ENCODE measurements at regions not wholly inside any gene's neighbourhood (a gene's known extent, or its start where the extent isn't known, plus 50 kb on each side); places are given as distances from the start of the nearest gene placed in this dataset.
"Not testable (repeated sequence)": the region's sequence is repeated elsewhere in the genome, so short reads cannot be mapped to it uniquely, and the experiment has no call there.

- no peak for DNase-seq
Measured at GRCh38 chr13:97520061-97520460, 86.1 kb downstream of the RAP2A start.

- DNase-seq: no peak
Measured at GRCh38 chr13:97520866-97521265, 86.9 kb downstream of the RAP2A start.

GRCh38 chr13:97521726-97522125 is 87.8 kb downstream of the RAP2A start:
- no peak for DNase-seq

- no peak for DNase-seq
Measured at GRCh38 chr13:97522243-97522642, 88.3 kb downstream of the RAP2A start.

- DNase-seq: no peak
Measured at GRCh38 chr13:97526556-97526955, 92.6 kb downstream of the RAP2A start.

GRCh38 chr13:97528518-97528917 is 94.5 kb downstream of the RAP2A start:
- DNase-seq: no peak

GRCh38 chr13:97534540-97534939 is 100.6 kb downstream of the RAP2A start:
- DNase-seq: no peak

GRCh38 chr13:97535614-97536013 is 101.6 kb downstream of the RAP2A start:
- no peak for DNase-seq

- DNase-seq: no peak
Measured at GRCh38 chr13:97537110-97537509, 103.1 kb downstream of the RAP2A start.

GRCh38 chr13:97538203-97538602 is 104.2 kb downstream of the RAP2A start:
- no peak for DNase-seq

GRCh38 chr13:97539651-97540610 is 106.0 kb downstream of the RAP2A start:
- DNase-seq: peak in 1 of 2 experiments; percentile 12

GRCh38 chr13:97540696-97541095 is 106.7 kb downstream of the RAP2A start:
- peak; percentile 1 to 47 for DNase-seq

GRCh38 chr13:97542102-97542685 is 108.2 kb downstream of the RAP2A start:
- no peak for DNase-seq

- no peak for DNase-seq
Measured at GRCh38 chr13:97544031-97544765, 110.2 kb downstream of the RAP2A start.

GRCh38 chr13:97544971-97545499 is 111.1 kb downstream of the RAP2A start:
- DNase-seq: not testable (repeated sequence)

GRCh38 chr13:97548138-97548537 is 114.2 kb downstream of the RAP2A start:
- DNase-seq: no peak

- no peak for DNase-seq
Measured at GRCh38 chr13:97548711-97549110, 114.7 kb downstream of the RAP2A start.

GRCh38 chr13:97549201-97549600 is 115.2 kb downstream of the RAP2A start:
- no peak for DNase-seq

GRCh38 chr13:97554496-97554895 is 120.5 kb downstream of the RAP2A start:
- no peak for DNase-seq

GRCh38 chr13:97555034-97555433 is 121.1 kb downstream of the RAP2A start:
- DNase-seq: no peak

GRCh38 chr13:97559030-97559429 is 125.1 kb downstream of the RAP2A start:
- DNase-seq: no peak

- DNase-seq: no peak
Measured at GRCh38 chr13:97559981-97560380, 126.0 kb downstream of the RAP2A start.

GRCh38 chr13:97561182-97561581 is 127.2 kb downstream of the RAP2A start:
- DNase-seq: no peak

All from NCI-H2081 (cell line).